ENCODE measurements at regions not wholly inside any gene's neighbourhood (a gene's known extent, or its start where the extent isn't known, plus 50 kb on each side); places are given as distances from the start of the nearest gene placed in this dataset.
"Not testable (repeated sequence)": the region's sequence is repeated elsewhere in the genome, so short reads cannot be mapped to it uniquely, and the experiment has no call there.

GRCh38 chr3:72085036-72085435 lies 300.1 kb upstream of the PROK2 start:
- FAIRE-seq: no peak
- no peak for DNase-seq (ENCODE audit: insufficient read length, low spot score)

DNA sequence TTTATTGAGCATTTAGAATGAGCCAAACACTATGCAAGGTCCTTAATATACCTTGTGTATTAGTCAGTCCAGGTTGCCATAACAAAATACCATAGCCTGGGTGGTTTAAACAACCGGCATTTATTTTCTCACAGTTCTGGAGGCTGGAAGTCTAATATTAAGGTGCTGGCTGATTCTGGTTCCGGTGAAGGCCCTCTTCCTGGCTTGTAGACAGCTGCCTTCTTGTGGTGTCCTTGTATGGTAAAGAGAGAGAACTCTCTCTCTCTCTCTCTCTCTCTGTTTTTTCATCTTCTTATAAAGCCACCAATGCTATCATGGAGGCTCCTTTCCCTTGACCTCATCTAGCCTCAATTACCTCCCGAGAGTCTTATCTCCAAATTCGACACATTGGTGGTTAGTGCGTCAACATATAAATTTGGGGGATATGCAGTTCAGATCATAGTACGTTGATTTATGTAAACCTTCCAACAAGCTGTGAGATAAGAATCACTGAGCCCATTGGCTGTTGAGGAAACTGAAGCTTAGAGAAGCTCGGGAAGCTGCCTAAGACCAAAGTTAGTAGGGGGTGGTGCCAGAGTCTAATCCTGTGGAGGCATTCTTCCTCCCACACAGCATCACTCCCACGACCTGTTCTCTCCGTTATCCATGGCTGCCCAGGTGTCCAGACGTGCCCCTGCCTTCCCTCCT lies 298.0 kb upstream of the PROK2 start:
- FAIRE-seq: no peak
- no peak for DNase-seq (ENCODE audit: insufficient read length, low spot score)

GRCh38 chr3:72082186-72082715 lies 297.3 kb upstream of the PROK2 start:
- no peak for DNase-seq (ENCODE audit: insufficient read length, low spot score)

GRCh38 chr3:72081471-72082185 lies 296.7 kb upstream of the PROK2 start:
- DNase-seq (ENCODE audit: insufficient read length, low spot score) (no peak), FAIRE-seq (no peak)

More at GRCh38 chr3:72082186-72082715, 297.3 kb upstream of the PROK2 start:
- no peak for FAIRE-seq

DNA sequence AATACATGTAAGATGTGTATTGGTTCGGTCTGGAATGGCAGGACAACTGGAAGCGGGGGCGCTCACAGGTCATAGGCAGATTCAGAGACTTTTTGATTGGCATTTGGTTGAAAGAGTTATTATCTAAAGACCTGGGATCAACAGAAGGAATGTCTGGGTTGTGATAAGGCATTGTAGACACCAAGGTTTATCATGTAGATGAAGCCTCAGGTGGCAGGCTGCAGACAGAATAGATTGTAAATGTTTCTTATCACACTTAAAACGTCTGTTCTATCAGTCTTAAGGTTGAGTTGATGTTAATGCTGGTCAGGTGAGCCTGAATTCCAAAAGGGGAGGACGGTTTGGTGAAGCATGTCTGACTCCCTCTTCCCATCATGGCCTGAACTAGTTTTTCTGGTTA lies 295.9 kb upstream of the PROK2 start:
- DNase-seq (ENCODE audit: insufficient read length, low spot score) (no peak), FAIRE-seq (no peak)

DNA sequence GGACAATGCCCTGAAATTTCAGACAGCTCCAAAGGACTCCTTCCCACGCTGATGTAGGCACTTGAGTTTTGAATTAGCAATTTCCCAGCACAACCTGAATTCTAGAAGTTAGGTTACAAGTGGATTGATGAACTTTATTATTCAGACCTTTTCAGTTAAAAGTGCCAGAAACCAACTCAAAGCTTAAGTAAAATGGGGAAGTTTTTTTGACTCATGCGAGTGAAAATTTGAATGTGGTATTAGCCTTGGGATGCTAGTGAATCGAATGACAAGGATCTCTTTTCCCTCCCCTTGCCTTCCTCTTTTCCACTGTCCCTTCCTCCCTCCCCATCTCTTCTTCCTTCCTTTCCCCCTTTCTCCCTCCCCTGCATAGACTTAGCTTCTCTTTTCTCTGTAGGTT lies 295.1 kb upstream of the PROK2 start:
- FAIRE-seq (no peak), DNase-seq (ENCODE audit: insufficient read length, low spot score) (no peak)

GRCh38 chr3:72079369-72079872 lies 294.5 kb upstream of the PROK2 start:
- DNase-seq (ENCODE audit: insufficient read length, low spot score) (no peak), FAIRE-seq (no peak)

- FAIRE-seq: no peak
- no peak for DNase-seq (ENCODE audit: insufficient read length, low spot score)
Observed at GRCh38 chr3:72078676-72079368, 293.9 kb upstream of the PROK2 start.

GRCh38 chr3:72077473-72078259 lies 292.7 kb upstream of the PROK2 start:
- FAIRE-seq: no peak

DNA sequence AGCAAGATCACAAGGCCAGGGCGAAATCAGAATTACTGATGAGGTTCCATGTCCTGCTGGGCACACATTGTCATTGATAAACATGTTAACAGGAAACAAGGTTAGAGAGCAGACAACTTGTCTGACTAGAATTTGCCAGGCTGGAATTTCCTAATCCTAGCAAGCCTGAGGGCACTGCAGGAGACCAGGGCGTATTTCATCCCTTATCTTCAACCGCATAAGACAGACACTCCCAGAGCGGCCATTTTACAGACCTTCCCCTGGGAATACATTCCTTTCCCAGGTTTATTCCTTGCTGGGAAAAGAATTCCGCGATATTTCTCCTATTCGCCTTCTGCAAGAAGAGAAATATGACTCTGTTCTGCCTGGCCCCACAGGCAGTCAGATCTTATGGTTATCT lies 290.9 kb upstream of the PROK2 start:
- FAIRE-seq; DNase-seq (ENCODE audit: insufficient read length, low spot score): not testable (repeated sequence)

More at GRCh38 chr3:72077473-72078259, 292.7 kb upstream of the PROK2 start:
- no peak for DNase-seq (ENCODE audit: insufficient read length, low spot score)

DNA sequence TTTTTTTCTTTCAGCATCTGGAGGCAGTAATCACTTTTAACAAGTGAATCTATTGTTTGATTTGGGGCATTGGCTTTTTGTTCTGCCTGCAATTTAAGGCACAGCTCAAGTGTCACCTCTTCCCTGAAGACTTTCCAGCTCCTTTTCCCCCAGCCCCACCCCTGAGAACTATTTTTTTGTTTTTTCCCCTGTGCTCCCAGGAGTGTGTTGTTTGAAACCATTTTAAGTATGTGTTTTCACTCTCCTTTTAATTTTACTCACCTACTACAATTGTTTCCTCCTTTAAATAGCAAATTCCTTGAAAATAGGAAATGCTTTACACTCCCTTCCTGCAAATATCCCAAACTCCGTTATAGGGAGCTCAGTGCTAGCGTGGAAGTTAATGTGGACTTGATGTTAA lies 286.7 kb upstream of the PROK2 start:
- no peak for DNase-seq (ENCODE audit: insufficient read length, low spot score)
- no peak for FAIRE-seq

- DNase-seq (ENCODE audit: insufficient read length, low spot score) (no peak), FAIRE-seq (no peak)
Observed at GRCh38 chr3:72070005-72070404, 285.1 kb upstream of the PROK2 start.

- FAIRE-seq: no peak
- no peak for DNase-seq (ENCODE audit: insufficient read length, low spot score)
Observed at GRCh38 chr3:72069543-72069942, 284.6 kb upstream of the PROK2 start.

DNA sequence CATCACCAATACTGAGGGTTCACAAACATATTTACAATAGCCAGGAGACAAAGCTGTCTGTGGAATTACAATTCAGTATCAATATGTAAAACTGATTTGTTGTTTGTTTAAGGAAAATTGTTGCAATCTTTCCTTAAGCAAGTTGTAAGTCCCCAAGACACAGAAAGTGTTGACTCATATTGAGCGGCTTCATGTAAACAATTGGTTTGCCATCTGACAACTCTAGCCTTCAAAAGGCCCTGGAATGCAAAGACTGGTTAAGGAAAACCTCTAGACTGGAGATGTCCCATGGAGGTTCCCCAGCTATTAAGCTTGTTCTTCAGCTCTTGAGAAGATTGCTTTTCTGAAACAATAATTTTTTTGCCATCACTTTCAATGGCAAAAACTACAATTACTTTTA lies 283.7 kb upstream of the PROK2 start:
- DNase-seq (ENCODE audit: insufficient read length, low spot score) (no peak), FAIRE-seq (no peak)

DNA sequence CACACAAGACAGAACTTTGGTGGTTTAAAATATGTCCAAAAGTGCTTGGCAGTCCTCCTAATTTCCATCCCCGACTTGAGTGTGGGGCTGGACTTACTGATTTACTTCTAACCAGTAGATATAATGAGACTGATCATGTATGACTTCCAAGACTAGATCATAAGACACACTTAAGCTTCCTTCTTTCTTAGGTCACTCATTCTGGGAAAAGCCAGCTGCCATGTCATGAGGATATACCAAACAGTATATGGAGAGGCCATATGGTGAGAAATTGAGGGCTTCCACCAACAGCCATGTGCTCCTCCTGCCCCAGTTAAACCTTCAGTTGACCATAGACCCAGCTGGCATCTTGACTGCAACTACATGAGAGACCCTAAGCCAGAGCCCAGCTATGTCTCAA lies 282.8 kb upstream of the PROK2 start:
- DNase-seq (ENCODE audit: insufficient read length, low spot score) (no peak), FAIRE-seq (no peak)

- no peak for DNase-seq (ENCODE audit: insufficient read length, low spot score)
- FAIRE-seq: no peak
Observed at GRCh38 chr3:72065872-72066641, 281.1 kb upstream of the PROK2 start.

DNA sequence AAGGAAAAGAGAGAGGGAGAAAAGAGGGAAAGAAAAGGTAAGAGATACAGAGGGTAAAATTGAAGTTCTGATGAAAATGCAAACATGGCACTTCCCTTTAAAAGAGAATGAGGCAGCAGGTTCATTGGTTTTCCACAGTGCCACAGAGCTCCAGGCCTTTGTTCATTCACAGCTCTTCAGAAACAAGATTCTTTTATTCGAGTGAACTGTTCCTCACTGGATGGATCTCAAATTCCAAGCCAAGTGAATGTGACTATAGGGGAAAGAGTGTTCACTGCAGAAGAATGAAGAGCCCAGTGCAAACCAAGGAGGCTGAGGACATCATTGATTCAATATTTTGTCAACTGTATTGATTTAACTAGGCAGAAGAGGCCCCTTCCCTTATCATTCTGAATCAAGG lies 280.3 kb upstream of the PROK2 start:
- DNase-seq (ENCODE audit: insufficient read length, low spot score) (no peak), FAIRE-seq (no peak)

DNA sequence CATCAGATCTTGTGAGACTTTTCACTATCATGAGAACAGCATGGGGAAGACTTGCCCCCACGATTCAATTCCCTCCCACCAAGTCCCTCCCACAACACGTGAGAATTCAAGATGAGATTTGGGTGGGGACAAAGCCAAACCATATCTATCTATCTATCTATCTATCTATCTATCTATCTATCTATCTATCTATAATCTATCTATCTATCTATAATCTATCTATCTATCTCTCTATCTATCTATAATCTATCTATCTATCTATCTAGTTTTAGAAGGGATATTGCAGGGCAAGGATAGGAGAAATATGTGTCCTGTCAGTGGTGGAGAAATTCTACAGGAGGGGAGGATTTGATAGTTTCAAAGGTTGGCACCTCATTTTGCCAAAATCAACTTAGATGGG lies 279.8 kb upstream of the PROK2 start:
- DNase-seq (ENCODE audit: insufficient read length, low spot score); FAIRE-seq: not testable (repeated sequence)

DNA sequence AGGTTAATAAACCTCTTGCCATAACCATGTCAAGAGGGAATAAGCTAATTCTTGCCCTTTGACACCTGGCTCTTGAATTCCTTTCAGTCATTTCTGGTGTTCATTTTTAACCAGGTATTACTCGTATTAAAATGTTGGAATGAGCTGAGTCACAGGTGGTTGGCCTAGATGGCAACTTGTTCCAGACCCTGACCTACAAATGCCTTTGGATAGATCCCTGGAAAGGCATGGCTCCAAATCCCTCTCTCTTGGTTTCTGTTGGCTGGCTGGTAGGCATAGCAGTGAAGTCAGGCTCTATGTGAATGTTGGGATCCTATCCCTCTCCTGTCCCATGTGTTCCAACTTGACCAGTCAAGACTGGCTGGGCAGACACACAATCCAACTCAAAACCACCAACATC lies 277.1 kb upstream of the PROK2 start:
- no peak for FAIRE-seq
- DNase-seq (ENCODE audit: insufficient read length, low spot score): no peak

Data from HTR-8/SVneo (cell line).